MCF 10A (cell line): ENCODE measurements at regions not wholly inside any gene's neighbourhood (a gene's known extent, or its start where the extent isn't known, plus 50 kb on each side); places are given as distances from the start of the nearest gene placed in this dataset.

ENCODE experiments used
- BruUV-seq: library from RNA; stranded (reverse); fragments of 400-500 nt; replicated peaks from 2 replicates; lab custom pipeline; 2021; lab: Mats Ljungman, UMichigan
- CTCF ChIA-PET: fragments of 300-600 bp; sonication (Branson Sonifier 250); formaldehyde crosslinking; extraction: SDS; loops from one replicate; lab custom pipeline; 2021; ENCODE audit warnings: antibody characterized with exemption, inconsistent platforms; lab: Yijun Ruan, JAX
- POLR2A ChIA-PET: fragments of 300-600, 350-650 bp; sonication (Branson Sonifier 250); formaldehyde crosslinking; extraction: SDS; loops from one replicate; lab custom pipeline; 2020; ENCODE audit warnings: antibody characterized with exemption, inconsistent platforms; lab: Yijun Ruan, JAX
- DNase-seq: peaks from one replicate; pipeline ENCODE4 v3.0.0-alpha.2; 2018; ENCODE audit not compliant: unreplicated experiment
- H3K27ac Mint-ChIP-seq: one replicate; pipeline ENCODE4 v1.8.0; 2022; ENCODE audit warnings: mild to moderate bottlenecking, low read depth, mixed read lengths; ENCODE audit not compliant: unreplicated experiment
- H3K27me3 Mint-ChIP-seq: one replicate; pipeline ENCODE4 v1.8.0; 2022; ENCODE audit warnings: mixed read lengths; ENCODE audit not compliant: insufficient read depth, unreplicated experiment
- H3K36me3 Mint-ChIP-seq: one replicate; pipeline ENCODE4 v1.8.0; 2022; ENCODE audit warnings: mild to moderate bottlenecking, moderate library complexity, mixed read lengths; ENCODE audit not compliant: insufficient read depth, unreplicated experiment
- H3K4me1 Mint-ChIP-seq: one replicate; pipeline ENCODE4 v1.8.0; 2022; ENCODE audit warnings: mixed read lengths; ENCODE audit not compliant: insufficient read depth, unreplicated experiment
- H3K4me3 Mint-ChIP-seq: one replicate; pipeline ENCODE4 v1.8.0; 2022; ENCODE audit warnings: mild to moderate bottlenecking, moderate library complexity, mixed read lengths; ENCODE audit not compliant: unreplicated experiment
- H3K9me3 Mint-ChIP-seq: one replicate; pipeline ENCODE4 v1.8.0; 2022; ENCODE audit warnings: mixed read lengths; ENCODE audit not compliant: unreplicated experiment
- CTCF ChIP-seq: fragments of 200-600 bp; IDR thresholded peaks from one replicate; pipeline ENCODE4 v1.8.0; 2022; ENCODE audit warnings: antibody characterized with exemption, mild to moderate bottlenecking; ENCODE audit not compliant: unreplicated experiment
- intact Hi-C: fragments of 100-400 bp; cut with micrococcal nuclease; formaldehyde crosslinking; loops from 2 replicates; pipeline ENCODE4 v1.14.1; 2022

GRCh38 chr4:17132226-17132625, 233.8 kb upstream of the LDB2 start:
- no peak for DNase-seq
- no peaks in the 10 kb centered on the region for H3K27me3 Mint-ChIP-seq
- ChIA-PET CTCF (interaction anchor here (0.7 kb wide), 1 partner anchor 616 kb away, joined by 3 read pairs; no protein-coding TSS in a partner anchor), POLR2A (interaction anchor here (0.7 kb wide), 2 partner anchors 49 to 886 kb away, joined by 4 read pairs; no protein-coding TSS in a partner anchor)
- H3K27ac Mint-ChIP-seq, result no peak overlapping the region
- no TSS peak for BruUV-seq
- no peak overlapping the region for H3K4me3 Mint-ChIP-seq
- no peaks in the 10 kb centered on the region for H3K4me1 Mint-ChIP-seq
- TF ChIP-seq CTCF, result no peak
- intact Hi-C loops, result no loop called here
- peaks cover 12% of the 10 kb centered on the region for H3K9me3 Mint-ChIP-seq
- H3K36me3 Mint-ChIP-seq, result no peaks in the 10 kb centered on the region

GRCh38 chr4:17128268-17128667, 229.8 kb upstream of the LDB2 start:
- CTCF ChIA-PET, result interaction anchor here (0.6 kb wide), 1 partner anchor 105 kb away, joined by 3 read pairs; no protein-coding TSS in a partner anchor
- BruUV-seq, result no TSS peak
- DNase-seq, result peak; percentile 18
- H3K9me3 Mint-ChIP-seq, result peaks cover 12% of the 10 kb centered on the region
- H3K27ac Mint-ChIP-seq, result no peak overlapping the region
- H3K4me3 Mint-ChIP-seq, result no peak overlapping the region
- H3K27me3 Mint-ChIP-seq, result no peaks in the 10 kb centered on the region
- intact Hi-C loops, result no loop called here
- TF ChIP-seq CTCF, result no peak
- no peaks in the 10 kb centered on the region for H3K36me3 Mint-ChIP-seq
- H3K4me1 Mint-ChIP-seq, result no peaks in the 10 kb centered on the region
- POLR2A ChIA-PET, result interaction anchor here (0.9 kb wide), 1 partner anchor 14 kb away, joined by 3 read pairs; no protein-coding TSS in a partner anchor

GRCh38 chr4:17126321-17126966, 228.0 kb upstream of the LDB2 start:
- intact Hi-C loops, result no loop called here
- no peak overlapping the region for H3K4me3 Mint-ChIP-seq
- ChIA-PET CTCF (no interaction called here), POLR2A (no interaction called here)
- H3K4me1 Mint-ChIP-seq, result no peaks in the 10 kb centered on the region
- H3K27me3 Mint-ChIP-seq, result no peaks in the 10 kb centered on the region
- TF ChIP-seq CTCF, result no peak
- DNase-seq, result no peak
- H3K36me3 Mint-ChIP-seq, result no peaks in the 10 kb centered on the region
- H3K9me3 Mint-ChIP-seq, result peaks cover 4% of the 10 kb centered on the region
- no peak overlapping the region for H3K27ac Mint-ChIP-seq
- BruUV-seq, result no TSS peak

GRCh38 chr4:17124767-17125166, 226.3 kb upstream of the LDB2 start:
- TF ChIP-seq CTCF, result no peak
- Mint-ChIP-seq H3K4me3 (no peak overlapping the region), H3K4me1 (no peaks in the 10 kb centered on the region), H3K36me3 (no peaks in the 10 kb centered on the region), H3K27ac (no peak overlapping the region), H3K27me3 (no peaks in the 10 kb centered on the region), H3K9me3 (no peaks in the 10 kb centered on the region)
- DNase-seq, result no peak
- CTCF ChIA-PET, result no interaction called here
- POLR2A ChIA-PET, result no interaction called here
- intact Hi-C loops, result no loop called here
- BruUV-seq, result no TSS peak
